ENCODE measurements at regions not wholly inside any gene's neighbourhood (a gene's known extent, or its start where the extent isn't known, plus 50 kb on each side); places are given as distances from the start of the nearest gene placed in this dataset.
A peak's percentile ranks its signal among the peaks of the same experiment; 100 is the strongest.

- Histone ChIP-seq H3K4me1 (replicated peaks in 1 of 2) (peaks cover 0 to 7% of the 10 kb centered on the region in 2 donors), H3K27ac (no peak overlapping the region), H3K4me3 (no peak overlapping the region)
- ATAC-seq (replicated peaks in 6 of 8) = peak in 2 of 8 experiments; percentile 35 to 77
- in situ Hi-C loops (cut with MboI; ENCODE audit: low pct_unique_long_range_greater_than_20kb in 2 of 9, low sequenced_read_pairs in 9 of 9, unreplicated experiment in 9 of 9) = no loop called here
- 0 to 96% (median 20%) methylated on average over 1 to 3 of the region's 3 CpGs; no CpG with 5 or more reads in 1 of the 10 experiments for WGBS, 10 experiments
Observed at GRCh38 chr4:18262832-18263231, 241.3 kb upstream of the LCORL start.

GRCh38 chr4:18252052-18252451 lies 230.5 kb upstream of the LCORL start:
- WGBS, 10 experiments = 0 to 100% (median 51%) methylated on average over 1 of the region's 1 CpG; no CpG with 5 or more reads in 4 of the 10 experiments
- Histone ChIP-seq H3K4me3 (no peak overlapping the region), H3K4me1 (replicated peaks in 1 of 2) (peaks cover 0 to 3% of the 10 kb centered on the region in 2 donors), H3K27ac (no peak overlapping the region)
- in situ Hi-C loops (cut with MboI; ENCODE audit: low pct_unique_long_range_greater_than_20kb in 2 of 9, low sequenced_read_pairs in 9 of 9, unreplicated experiment in 9 of 9) = no loop called here
- ATAC-seq (replicated peaks in 6 of 8) = peak in 6 of 8 experiments; percentile 23 to 98 (median 86)

- in situ Hi-C loops (cut with MboI; ENCODE audit: low pct_unique_long_range_greater_than_20kb in 2 of 9, low sequenced_read_pairs in 9 of 9, unreplicated experiment in 9 of 9) = no loop called here
- Histone ChIP-seq H3K4me1 (replicated peaks in 1 of 2) (peaks cover 0 to 3% of the 10 kb centered on the region in 2 donors), H3K27ac (no peak overlapping the region), H3K4me3 (no peak overlapping the region)
- ATAC-seq (replicated peaks in 6 of 8) = no peak
Observed at GRCh38 chr4:18250564-18250963, 229.0 kb upstream of the LCORL start.

GRCh38 chr4:18248611-18249010 lies 227.1 kb upstream of the LCORL start:
- H3K4me1 ChIP-seq (replicated peaks in 1 of 2) = peaks cover 3% of the 10 kb centered on the region in 2 donors
- WGBS, 10 experiments = 0 to 100% (median 87%) methylated on average over 1 to 2 of the region's 2 CpGs; no CpG with 5 or more reads in 1 of the 10 experiments
- no peak overlapping the region for H3K4me3 ChIP-seq
- no peak overlapping the region for H3K27ac ChIP-seq
- in situ Hi-C loops (cut with MboI; ENCODE audit: low pct_unique_long_range_greater_than_20kb in 2 of 9, low sequenced_read_pairs in 9 of 9, unreplicated experiment in 9 of 9) = no loop called here
- no peak for ATAC-seq (replicated peaks in 6 of 8)

DNA sequence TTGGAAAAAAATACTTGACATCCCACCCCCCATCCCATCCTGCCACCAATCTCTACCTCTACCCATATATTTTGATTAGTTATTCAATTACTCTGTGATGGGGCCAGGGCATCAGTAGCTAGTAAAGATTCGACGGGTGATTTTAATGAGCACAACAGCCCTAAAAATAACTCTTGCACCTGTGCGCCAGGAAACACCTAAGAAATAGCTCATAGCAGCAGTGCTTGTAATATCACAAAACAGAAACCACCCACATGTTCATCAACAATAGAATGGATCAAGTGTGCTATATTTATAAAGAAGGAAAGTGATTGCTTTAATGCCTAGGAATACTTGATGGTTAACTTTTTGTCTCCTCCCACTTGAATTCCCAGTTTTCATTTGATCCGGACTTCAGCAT lies 225.6 kb upstream of the LCORL start:
- Histone ChIP-seq H3K27ac (no peak overlapping the region), H3K4me3 (no peak overlapping the region), H3K4me1 (replicated peaks in 1 of 2) (peaks cover 3 to 4% of the 10 kb centered on the region in 2 donors)
- no peak for ATAC-seq (replicated peaks in 6 of 8)
- WGBS, 10 experiments = 33 to 100% (median 79%) methylated on average over 1 to 4 of the region's 4 CpGs; no CpG with 5 or more reads in 1 of the 10 experiments
- in situ Hi-C loops (cut with MboI; ENCODE audit: low pct_unique_long_range_greater_than_20kb in 2 of 9, low sequenced_read_pairs in 9 of 9, unreplicated experiment in 9 of 9) = no loop called here

GRCh38 chr4:18242919-18243693 lies 221.6 kb upstream of the LCORL start:
- H3K4me1 ChIP-seq (replicated peaks in 1 of 2) = peaks cover 0 to 7% of the 10 kb centered on the region in 2 donors
- in situ Hi-C loops (cut with MboI; ENCODE audit: low pct_unique_long_range_greater_than_20kb in 2 of 9, low sequenced_read_pairs in 9 of 9, unreplicated experiment in 9 of 9) = no loop called here
- H3K27ac ChIP-seq = no peak overlapping the region
- 0 to 73% (median 13%) methylated on average over 1 to 5 of the region's 5 CpGs; no CpG with 5 or more reads in 3 of the 10 experiments for WGBS, 10 experiments
- ATAC-seq (replicated peaks in 6 of 8) = peak in 5 of 8 experiments; percentile 77 to 89 (median 82)
- no peak overlapping the region for H3K4me3 ChIP-seq

DNA sequence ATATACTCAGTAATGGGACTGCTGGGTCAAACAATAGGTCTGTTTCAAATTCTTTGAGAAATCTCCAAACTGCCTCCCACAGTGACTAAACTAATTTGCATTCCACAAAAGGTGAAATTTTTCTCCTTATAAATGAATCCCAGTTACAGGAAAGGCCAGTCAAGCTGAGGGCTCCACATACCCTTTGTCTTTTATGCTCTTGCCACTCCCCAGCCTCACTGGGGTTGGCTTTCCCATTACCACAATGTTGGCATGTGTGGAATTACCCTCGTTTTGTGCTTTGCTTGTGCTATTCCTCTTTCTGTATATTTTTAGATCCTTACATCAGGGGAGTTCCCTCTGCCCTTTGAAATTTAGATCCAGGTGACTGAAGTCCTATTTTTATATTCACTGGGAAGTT lies 220.2 kb upstream of the LCORL start:
- Histone ChIP-seq H3K27ac (no peak overlapping the region), H3K4me1 (replicated peaks in 1 of 2) (peaks cover 0 to 7% of the 10 kb centered on the region in 2 donors), H3K4me3 (no peak overlapping the region)
- peak in 3 of 8 experiments; percentile 45 to 55 (median 51) for ATAC-seq (replicated peaks in 6 of 8)
- 0 to 33% (median 6%) methylated on average over 1 of the region's 1 CpG; no CpG with 5 or more reads in 4 of the 10 experiments for WGBS, 10 experiments
- in situ Hi-C loops (cut with MboI; ENCODE audit: low pct_unique_long_range_greater_than_20kb in 2 of 9, low sequenced_read_pairs in 9 of 9, unreplicated experiment in 9 of 9) = no loop called here

DNA sequence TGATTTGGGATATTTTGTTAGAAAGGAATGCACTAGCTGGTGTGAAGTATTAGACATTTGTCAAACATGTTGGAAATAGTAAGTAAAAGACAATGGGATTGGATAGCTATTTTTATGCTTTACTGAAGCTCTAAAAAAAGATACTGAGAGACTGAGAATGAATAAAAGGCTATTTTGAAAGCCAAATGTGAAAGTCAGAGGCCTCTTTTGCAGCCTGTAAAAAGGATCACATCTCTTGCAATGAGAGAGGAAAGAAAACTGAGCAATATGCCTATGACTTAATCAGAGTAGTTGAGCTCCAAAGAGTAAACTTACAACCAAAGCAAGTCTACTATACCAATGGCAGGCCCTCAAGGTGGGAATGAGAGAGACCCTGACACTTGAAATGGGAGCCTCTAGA lies 212.6 kb upstream of the LCORL start:
- no peak for ATAC-seq (replicated peaks in 6 of 8)
- Histone ChIP-seq H3K27ac (no peak overlapping the region), H3K4me1 (replicated peaks in 1 of 2) (no peaks in the 10 kb centered on the region), H3K4me3 (no peak overlapping the region)
- in situ Hi-C loops (cut with MboI; ENCODE audit: low pct_unique_long_range_greater_than_20kb in 2 of 9, low sequenced_read_pairs in 9 of 9, unreplicated experiment in 9 of 9) = no loop called here

- Histone ChIP-seq H3K27ac (no peak overlapping the region), H3K4me1 (replicated peaks in 1 of 2) (no peaks in the 10 kb centered on the region), H3K4me3 (no peak overlapping the region)
- WGBS, 10 experiments = 0 to 67% (median 38%) methylated on average over 1 of the region's 1 CpG; no CpG with 5 or more reads in 1 of the 10 experiments
- ATAC-seq (replicated peaks in 6 of 8) = no peak
- in situ Hi-C loops (cut with MboI; ENCODE audit: low pct_unique_long_range_greater_than_20kb in 2 of 9, low sequenced_read_pairs in 9 of 9, unreplicated experiment in 9 of 9) = no loop called here
Observed at GRCh38 chr4:18231726-18232125, 210.2 kb upstream of the LCORL start.

DNA sequence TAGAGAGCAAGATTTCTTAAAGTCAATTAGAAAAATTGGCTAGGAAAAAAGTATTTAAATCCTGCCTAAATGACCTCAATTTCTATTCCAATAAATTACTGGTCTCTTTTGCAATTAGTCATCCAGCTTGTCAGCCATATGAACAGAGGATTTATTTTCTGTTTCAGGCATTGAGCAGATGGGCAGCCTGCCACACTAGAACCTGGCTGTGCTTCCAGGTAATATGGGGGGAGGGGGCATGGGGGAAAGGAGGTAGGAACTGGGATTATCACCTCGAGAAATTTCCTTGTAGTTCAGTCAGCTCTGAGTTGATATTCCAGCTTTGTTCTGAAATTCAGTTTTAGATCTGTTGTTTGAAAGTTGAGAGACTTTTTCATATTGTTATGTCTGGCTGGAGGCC lies 206.3 kb upstream of the LCORL start:
- in situ Hi-C loops (cut with MboI; ENCODE audit: low pct_unique_long_range_greater_than_20kb in 2 of 9, low sequenced_read_pairs in 9 of 9, unreplicated experiment in 9 of 9) = no loop called here
- Histone ChIP-seq H3K27ac (no peak overlapping the region), H3K4me1 (replicated peaks in 1 of 2) (no peaks in the 10 kb centered on the region), H3K4me3 (no peak overlapping the region)
- ATAC-seq (replicated peaks in 6 of 8) = no peak
- 0 to 67% (median 17%) methylated on average over 1 of the region's 1 CpG; no CpG with 5 or more reads in 5 of the 10 experiments for WGBS, 10 experiments

DNA sequence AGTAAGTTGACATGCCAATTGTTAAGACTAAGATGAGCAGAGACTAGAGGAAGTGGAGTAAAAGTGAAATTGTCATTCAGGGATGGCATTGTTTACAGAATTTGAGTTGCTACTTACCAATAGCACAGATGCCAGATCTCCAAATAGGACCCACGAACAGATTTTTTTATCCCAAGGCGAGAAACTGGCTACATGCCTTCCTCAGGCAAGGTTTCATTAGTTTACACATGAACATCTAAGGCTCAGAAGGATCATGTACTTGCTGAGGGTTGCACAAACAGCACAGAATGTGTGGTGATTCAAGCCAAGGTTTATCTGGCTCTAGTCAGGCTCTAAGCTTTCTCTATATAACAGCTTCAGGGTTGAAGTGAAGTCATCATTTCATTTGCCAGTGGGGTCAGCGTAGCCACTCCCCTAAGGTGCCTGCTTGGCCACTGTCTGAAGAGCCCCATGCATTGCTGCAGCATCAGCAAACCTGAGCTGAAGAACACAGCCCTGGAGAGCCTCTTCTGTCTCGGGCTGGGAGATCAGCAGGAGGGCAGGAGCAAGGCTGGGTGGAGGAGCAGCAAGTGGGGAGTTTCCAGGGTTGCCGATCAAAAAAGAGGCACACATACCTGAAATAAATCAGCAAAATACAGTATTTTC lies 193.0 kb upstream of the LCORL start:
- 0 to 85% (median 63%) methylated on average over 2 to 5 of the region's 5 CpGs; no CpG with 5 or more reads in 1 of the 10 experiments for WGBS, 10 experiments
- no peak overlapping the region for H3K27ac ChIP-seq
- H3K4me3 ChIP-seq = no peak overlapping the region
- peak in 2 of 8 experiments; percentile 52 to 69 for ATAC-seq (replicated peaks in 6 of 8)
- H3K4me1 ChIP-seq (replicated peaks in 1 of 2) = no peaks in the 10 kb centered on the region
- in situ Hi-C loops (cut with MboI; ENCODE audit: low pct_unique_long_range_greater_than_20kb in 2 of 9, low sequenced_read_pairs in 9 of 9, unreplicated experiment in 9 of 9) = no loop called here

- WGBS, 10 experiments = 0 to 100% (median 67%) methylated on average over 1 to 2 of the region's 3 CpGs; no CpG with 5 or more reads in 1 of the 10 experiments
- Histone ChIP-seq H3K27ac (no peak overlapping the region), H3K4me1 (replicated peaks in 1 of 2) (no peaks in the 10 kb centered on the region), H3K4me3 (no peak overlapping the region)
- ATAC-seq (replicated peaks in 6 of 8) = no peak
- in situ Hi-C loops (cut with MboI; ENCODE audit: low pct_unique_long_range_greater_than_20kb in 2 of 9, low sequenced_read_pairs in 9 of 9, unreplicated experiment in 9 of 9) = no loop called here
Observed at GRCh38 chr4:18213576-18214198, 192.1 kb upstream of the LCORL start.

- in situ Hi-C loops (cut with MboI; ENCODE audit: low pct_unique_long_range_greater_than_20kb in 2 of 9, low sequenced_read_pairs in 9 of 9, unreplicated experiment in 9 of 9) = no loop called here
- ATAC-seq (replicated peaks in 6 of 8) = no peak
- Histone ChIP-seq H3K27ac (no peak overlapping the region), H3K4me3 (no peak overlapping the region), H3K4me1 (replicated peaks in 1 of 2) (peaks cover 0 to 10% of the 10 kb centered on the region in 2 donors)
Observed at GRCh38 chr4:18209448-18209847, 187.9 kb upstream of the LCORL start.

Data from motor neuron (in vitro differentiated cells).